ENCODE measurements at regions not wholly inside any gene's neighbourhood (a gene's known extent, or its start where the extent isn't known, plus 50 kb on each side); places are given as distances from the start of the nearest gene placed in this dataset.
A peak's percentile ranks its signal among the peaks of the same experiment; 100 is the strongest.

DNA sequence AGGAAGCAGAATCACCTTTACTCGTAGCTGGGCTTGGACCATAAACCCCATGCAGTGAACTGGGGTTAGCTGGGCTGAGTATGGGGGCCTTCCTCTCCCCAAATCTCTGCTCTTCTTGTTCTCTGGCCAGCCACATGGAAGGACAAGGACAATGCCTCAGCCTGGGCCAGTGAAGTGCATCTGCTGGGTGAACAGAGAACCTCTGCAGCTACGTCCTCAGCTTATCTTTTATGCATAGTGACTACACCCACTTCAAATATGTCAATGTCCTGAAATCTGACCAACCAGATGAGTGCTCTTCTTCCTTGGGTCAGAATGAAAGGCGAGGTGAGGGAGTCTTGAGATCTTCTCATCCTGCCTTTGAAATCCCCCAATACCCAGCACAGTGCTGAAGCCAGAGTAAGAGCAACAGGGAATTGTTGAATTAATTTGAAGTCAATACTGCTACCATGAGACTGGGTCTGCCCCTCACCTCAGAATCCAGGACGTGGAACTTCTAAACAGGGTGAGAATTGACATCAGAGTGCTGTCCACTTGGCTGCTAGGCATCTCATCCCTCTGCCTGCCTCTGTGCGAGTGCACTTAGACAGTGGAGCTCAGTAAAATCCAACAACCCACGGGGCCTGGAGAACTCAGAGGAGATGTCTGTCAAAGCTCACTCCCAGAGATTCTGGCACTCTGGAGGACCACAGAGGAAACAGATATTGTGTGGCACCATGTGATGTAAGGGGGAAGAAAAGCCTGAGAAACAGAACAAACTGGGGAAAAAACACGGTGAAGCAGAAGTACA is 99.0 kb downstream of the IER5 start:
- no peak for DNase-seq (ENCODE audit: low read depth)
- TF ChIP-seq, protein P1, sequence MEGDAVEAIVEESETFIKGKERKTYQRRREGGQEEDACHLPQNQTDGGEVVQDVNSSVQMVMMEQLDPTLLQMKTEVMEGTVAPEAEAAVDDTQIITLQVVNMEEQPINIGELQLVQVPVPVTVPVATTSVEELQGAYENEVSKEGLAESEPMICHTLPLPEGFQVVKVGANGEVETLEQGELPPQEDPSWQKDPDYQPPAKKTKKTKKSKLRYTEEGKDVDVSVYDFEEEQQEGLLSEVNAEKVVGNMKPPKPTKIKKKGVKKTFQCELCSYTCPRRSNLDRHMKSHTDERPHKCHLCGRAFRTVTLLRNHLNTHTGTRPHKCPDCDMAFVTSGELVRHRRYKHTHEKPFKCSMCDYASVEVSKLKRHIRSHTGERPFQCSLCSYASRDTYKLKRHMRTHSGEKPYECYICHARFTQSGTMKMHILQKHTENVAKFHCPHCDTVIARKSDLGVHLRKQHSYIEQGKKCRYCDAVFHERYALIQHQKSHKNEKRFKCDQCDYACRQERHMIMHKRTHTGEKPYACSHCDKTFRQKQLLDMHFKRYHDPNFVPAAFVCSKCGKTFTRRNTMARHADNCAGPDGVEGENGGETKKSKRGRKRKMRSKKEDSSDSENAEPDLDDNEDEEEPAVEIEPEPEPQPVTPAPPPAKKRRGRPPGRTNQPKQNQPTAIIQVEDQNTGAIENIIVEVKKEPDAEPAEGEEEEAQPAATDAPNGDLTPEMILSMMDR (conservative IDR thresholded peaks at IDR 0.05; ENCODE audit: low read depth, low read length) = no peak
- H3K4me3 ChIP-seq (ENCODE audit: low read length) = no peak overlapping the region

DNA sequence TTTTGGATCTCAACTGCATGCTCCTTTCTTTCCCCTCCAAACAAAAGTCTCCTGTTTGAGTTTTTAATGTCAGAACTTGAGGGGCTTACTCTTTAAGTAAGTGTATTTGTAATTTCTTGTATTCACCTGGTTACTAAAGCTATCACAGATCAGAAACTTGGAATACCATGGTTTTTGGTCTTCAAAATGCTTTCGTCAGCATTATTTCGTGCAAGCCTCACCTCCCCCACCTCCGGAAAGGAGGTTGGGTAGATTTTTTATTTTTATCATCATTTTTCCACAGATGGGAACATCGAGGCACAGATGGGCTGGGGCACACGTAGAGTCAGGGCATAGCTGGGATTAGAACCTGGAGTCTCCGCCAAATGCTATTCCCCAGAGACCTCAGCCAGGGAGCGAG is 100.7 kb downstream of the IER5 start:
- H3K4me3 ChIP-seq (ENCODE audit: low read length) = no peak overlapping the region
- TF ChIP-seq, protein P1 (conservative IDR thresholded peaks at IDR 0.05; ENCODE audit: low read depth, low read length) = no peak
- no peak for DNase-seq (ENCODE audit: low read depth)

DNA sequence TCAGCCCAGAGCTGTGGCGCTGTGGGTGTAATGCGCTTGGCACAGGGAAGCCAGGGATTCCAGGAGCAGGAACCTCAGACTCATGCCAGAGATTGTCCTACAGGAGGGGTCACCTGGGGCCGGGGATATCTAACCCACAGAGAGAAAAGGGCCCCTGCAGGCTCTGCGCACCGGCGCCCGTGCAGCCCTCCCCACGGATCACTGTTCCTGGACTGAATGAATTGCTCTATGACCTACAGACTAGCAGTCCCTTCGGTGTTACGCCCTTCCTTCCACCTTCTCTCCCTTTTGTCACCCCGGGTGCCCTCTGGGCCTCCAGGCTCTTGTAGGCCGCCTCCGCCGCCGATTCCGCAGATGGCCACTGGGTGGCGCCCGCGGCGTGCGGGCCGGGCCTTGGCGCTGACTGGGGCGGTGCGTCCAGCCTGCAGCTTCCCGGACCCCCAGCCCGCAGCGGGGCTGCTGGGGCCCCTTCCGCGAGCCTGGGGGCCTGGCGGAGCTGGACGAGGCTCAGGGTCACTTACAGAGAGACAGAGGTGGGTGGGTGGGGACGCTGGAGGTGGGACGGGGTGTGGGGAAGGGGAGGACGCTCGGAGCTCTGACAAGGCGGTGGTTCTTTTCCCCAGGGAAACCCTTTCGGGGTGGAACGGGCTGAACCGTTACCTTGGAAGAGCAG is 101.3 kb downstream of the IER5 start:
- TF ChIP-seq, protein P1 (conservative IDR thresholded peaks at IDR 0.05; ENCODE audit: low read depth, low read length) = peak; percentile 94
- H3K4me3 ChIP-seq (ENCODE audit: low read length) = peak overlapping the region; percentile 20
- no peak for DNase-seq (ENCODE audit: low read depth)

DNA sequence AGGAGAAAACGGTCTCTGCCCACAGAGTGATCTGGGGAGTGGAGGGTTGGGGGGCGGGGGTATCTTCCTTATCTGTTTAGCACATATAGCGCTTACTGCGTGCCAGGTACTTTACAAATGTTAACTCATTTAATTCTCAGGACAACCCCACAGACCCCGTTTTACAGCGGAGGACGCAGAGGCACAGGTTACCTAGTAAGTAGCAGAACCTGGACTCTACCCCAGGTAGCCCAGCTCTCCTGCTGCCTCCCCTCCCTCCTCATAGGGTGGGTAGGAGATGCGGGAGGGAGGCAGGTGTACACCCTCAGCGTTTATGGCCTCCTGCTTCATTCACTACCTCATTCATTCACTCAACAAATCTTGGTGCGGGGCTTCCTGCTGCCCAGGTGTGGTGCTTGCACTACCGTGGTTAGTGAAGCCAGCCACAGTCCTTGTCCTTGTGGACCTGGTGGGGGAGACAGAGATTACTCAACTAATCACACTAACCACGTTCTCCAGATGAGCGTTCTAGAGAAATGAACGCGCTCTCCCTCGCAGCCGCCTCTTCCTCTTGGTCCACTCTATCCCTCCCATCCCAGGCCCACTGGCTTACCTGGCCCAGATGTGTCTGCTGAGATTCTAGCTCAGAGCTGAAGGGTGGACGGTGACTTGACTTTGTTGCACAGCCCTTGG is 102.0 kb downstream of the IER5 start:
- TF ChIP-seq, protein P1 (conservative IDR thresholded peaks at IDR 0.05; ENCODE audit: low read depth, low read length) = no peak
- no peak for DNase-seq (ENCODE audit: low read depth)
- no peak overlapping the region for H3K4me3 ChIP-seq (ENCODE audit: low read length)

DNA sequence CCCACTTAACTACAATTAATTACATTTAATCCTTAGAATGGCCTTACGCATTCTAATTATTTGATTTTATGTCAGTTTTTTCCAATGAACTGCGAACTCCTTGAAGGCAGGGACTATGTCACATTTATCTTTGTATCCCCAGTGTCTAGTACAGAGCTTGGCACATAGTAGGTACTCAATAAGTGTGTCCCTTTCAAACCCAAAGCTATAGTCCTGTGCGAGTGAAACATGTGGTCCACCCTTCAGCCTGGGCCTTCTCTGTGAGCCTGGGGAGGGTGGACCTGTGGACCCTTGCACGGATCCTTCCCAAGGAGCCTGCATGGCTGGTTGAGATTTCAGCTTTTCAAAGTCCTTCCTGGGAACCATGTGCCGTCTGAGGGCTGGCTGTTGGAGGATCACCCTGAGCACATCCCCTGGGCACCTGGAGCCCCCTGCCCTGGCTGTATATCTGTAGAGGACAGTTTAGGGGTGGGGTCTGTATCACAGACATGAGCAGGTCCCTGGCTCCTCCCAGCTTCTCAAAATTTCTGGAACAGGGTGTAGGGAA is 103.1 kb downstream of the IER5 start:
- DNase-seq (ENCODE audit: low read depth) = no peak
- TF ChIP-seq, protein P1 (conservative IDR thresholded peaks at IDR 0.05; ENCODE audit: low read depth, low read length) = no peak
- no peak overlapping the region for H3K4me3 ChIP-seq (ENCODE audit: low read length)

DNA sequence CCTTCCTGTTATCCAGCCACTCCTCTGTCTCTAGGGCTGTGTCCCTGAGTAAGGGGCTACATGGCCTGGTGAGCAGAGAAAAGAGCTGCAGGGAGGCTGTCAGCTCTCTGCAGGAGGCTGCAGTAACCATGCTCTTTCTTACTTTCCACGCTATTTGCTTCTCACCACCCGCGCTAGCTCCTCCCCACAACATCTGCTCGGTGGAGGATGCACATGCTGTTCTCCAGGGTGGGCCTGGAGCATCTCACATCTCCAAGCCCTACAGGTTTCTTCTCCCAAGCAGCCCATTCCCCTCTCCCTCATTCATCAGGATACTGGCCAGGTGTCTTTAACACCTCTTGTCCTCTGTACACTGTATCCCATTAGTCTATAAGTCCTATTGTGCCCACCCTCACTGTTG is 103.8 kb downstream of the IER5 start:
- no peak overlapping the region for H3K4me3 ChIP-seq (ENCODE audit: low read length)
- no peak for DNase-seq (ENCODE audit: low read depth)
- TF ChIP-seq, protein P1 (conservative IDR thresholded peaks at IDR 0.05; ENCODE audit: low read depth, low read length) = no peak

All from retinal pigment epithelial cell (primary cell).